ENCODE measurements at regions not wholly inside any gene's neighbourhood (a gene's known extent, or its start where the extent isn't known, plus 50 kb on each side); places are given as distances from the start of the nearest gene placed in this dataset.

- TF ChIP-seq, protein P1, sequence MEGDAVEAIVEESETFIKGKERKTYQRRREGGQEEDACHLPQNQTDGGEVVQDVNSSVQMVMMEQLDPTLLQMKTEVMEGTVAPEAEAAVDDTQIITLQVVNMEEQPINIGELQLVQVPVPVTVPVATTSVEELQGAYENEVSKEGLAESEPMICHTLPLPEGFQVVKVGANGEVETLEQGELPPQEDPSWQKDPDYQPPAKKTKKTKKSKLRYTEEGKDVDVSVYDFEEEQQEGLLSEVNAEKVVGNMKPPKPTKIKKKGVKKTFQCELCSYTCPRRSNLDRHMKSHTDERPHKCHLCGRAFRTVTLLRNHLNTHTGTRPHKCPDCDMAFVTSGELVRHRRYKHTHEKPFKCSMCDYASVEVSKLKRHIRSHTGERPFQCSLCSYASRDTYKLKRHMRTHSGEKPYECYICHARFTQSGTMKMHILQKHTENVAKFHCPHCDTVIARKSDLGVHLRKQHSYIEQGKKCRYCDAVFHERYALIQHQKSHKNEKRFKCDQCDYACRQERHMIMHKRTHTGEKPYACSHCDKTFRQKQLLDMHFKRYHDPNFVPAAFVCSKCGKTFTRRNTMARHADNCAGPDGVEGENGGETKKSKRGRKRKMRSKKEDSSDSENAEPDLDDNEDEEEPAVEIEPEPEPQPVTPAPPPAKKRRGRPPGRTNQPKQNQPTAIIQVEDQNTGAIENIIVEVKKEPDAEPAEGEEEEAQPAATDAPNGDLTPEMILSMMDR (IDR thresholded peaks at IDR 0.05; ENCODE audit: borderline replicate concordance, control extremely low read depth, extremely low read depth, insufficient read depth, missing control alignments): no peak
- in situ Hi-C loops (cut with MboI; ENCODE audit: low sequenced_read_pairs, unreplicated experiment): no loop called here
- DNase-seq (ENCODE audit: low spot score): no peak
These were observed 194.0 kb upstream of the CADM1 start for GRCh38 chr11:115698243-115698642.

- in situ Hi-C loops (cut with MboI; ENCODE audit: low sequenced_read_pairs, unreplicated experiment): no loop called here
- TF ChIP-seq, protein P1 (IDR thresholded peaks at IDR 0.05; ENCODE audit: borderline replicate concordance, control extremely low read depth, extremely low read depth, insufficient read depth, missing control alignments): no peak
- no peak for DNase-seq (ENCODE audit: low spot score)
These were observed 192.3 kb upstream of the CADM1 start for GRCh38 chr11:115696563-115696962.

DNA sequence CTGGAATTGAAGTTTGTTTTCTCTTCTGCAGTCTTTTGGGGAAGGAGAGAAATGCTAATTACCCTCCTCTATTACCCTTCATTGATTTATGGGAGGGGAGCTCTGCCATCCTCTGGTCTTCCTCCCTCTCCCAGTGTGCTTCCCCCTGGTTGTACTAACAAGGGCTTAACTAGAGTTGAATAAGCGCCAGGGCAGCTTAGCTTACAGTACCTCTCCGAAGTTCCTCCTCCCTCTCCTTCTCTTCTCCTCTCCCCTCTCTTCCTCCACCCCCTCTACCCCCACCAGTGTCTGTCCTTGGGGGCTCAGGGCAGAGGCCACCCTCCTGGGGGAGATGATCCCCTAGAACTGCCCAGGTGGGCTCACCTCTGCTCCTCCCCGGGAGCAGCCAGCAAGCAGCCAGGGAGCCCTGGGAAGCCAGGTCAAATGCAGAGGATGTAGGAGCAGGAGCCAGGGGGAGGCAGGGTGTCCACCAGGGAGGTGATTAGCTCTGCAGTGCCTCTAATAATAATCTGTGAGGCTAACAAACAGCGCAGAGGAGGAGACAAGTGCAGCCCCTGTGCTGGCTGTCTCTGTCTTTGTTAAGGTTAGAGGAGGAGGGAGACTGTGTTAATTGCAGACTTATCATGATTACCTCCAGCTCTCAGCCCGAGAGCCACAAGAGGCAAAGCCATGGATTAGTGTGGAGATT lies 191.6 kb upstream of the CADM1 start:
- in situ Hi-C loops (cut with MboI; ENCODE audit: low sequenced_read_pairs, unreplicated experiment): no loop called here
- TF ChIP-seq, protein P1 (IDR thresholded peaks at IDR 0.05; ENCODE audit: borderline replicate concordance, control extremely low read depth, extremely low read depth, insufficient read depth, missing control alignments): no peak
- no peak for DNase-seq (ENCODE audit: low spot score)

- TF ChIP-seq, protein P1 (IDR thresholded peaks at IDR 0.05; ENCODE audit: borderline replicate concordance, control extremely low read depth, extremely low read depth, insufficient read depth, missing control alignments): no peak
- no peak for DNase-seq (ENCODE audit: low spot score)
- in situ Hi-C loops (cut with MboI; ENCODE audit: low sequenced_read_pairs, unreplicated experiment): no loop called here
These were observed 188.8 kb upstream of the CADM1 start for GRCh38 chr11:115693002-115693401.

DNA sequence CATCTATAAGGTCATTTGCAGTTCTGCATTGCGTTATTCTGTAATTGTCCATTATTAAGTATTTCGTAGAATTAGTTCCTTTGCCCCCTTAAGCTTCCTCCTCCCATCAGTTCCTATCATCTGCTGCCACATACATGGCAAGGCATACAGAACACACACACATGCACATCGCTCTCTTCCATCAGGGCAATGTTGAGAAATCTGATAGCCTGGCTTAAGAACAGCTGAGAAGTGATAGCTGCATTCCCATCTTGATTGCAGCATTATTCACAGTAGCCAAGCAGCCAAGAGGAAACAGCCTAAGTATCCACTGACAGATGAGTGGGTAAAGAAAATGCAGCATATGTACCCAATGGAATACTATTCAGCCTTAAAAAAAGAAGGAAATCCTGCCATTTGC lies 186.8 kb upstream of the CADM1 start:
- TF ChIP-seq, protein P1 (IDR thresholded peaks at IDR 0.05; ENCODE audit: borderline replicate concordance, control extremely low read depth, extremely low read depth, insufficient read depth, missing control alignments): no peak
- no peak for DNase-seq (ENCODE audit: low spot score)
- in situ Hi-C loops (cut with MboI; ENCODE audit: low sequenced_read_pairs, unreplicated experiment): no loop called here

DNA sequence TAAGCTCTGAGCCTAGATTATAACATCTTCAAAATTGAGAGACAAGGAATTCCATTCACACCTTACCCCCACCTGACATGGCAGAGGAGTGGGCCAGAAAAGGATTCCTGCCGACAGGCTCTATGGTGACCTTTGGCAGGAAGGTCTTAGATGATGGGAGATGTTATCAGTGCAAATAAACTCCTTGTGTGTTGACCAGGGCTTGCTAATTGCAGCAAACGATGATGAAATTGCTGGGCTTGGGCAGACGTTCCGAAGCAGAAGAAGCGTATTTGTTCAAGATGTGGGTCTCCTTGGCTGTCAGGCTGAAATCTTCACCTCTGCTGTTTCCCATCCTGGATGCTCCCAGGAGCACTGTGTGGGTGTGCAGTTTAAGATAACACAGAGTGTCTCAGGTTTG lies 183.7 kb upstream of the CADM1 start:
- TF ChIP-seq, protein P1 (IDR thresholded peaks at IDR 0.05; ENCODE audit: borderline replicate concordance, control extremely low read depth, extremely low read depth, insufficient read depth, missing control alignments): no peak
- in situ Hi-C loops (cut with MboI; ENCODE audit: low sequenced_read_pairs, unreplicated experiment): no loop called here
- no peak for DNase-seq (ENCODE audit: low spot score)

All from GM13976 (cell line).